GM23338 (cell line): ENCODE measurements at regions not wholly inside any gene's neighbourhood (a gene's known extent, or its start where the extent isn't known, plus 50 kb on each side); places are given as distances from the start of the nearest gene placed in this dataset.

ENCODE experiments used
- EZH2 ChIP-seq: fragments of 200-600 bp; sonication (generic); IDR thresholded peaks from one replicate; pipeline ENCODE4 v1.8.0; 2017; ENCODE audit warnings: antibody characterized with exemption, mild to moderate bottlenecking, low read depth; ENCODE audit not compliant: unreplicated experiment
- EZH2phosphoT487 ChIP-seq: fragments of 200-600 bp; sonication (generic); IDR thresholded peaks from one replicate; pipeline ENCODE4 v1.8.1; 2018; ENCODE audit warnings: antibody characterized with exemption; ENCODE audit not compliant: unreplicated experiment
- JUNB ChIP-seq: IDR thresholded peaks from one replicate; pipeline ENCODE4 v1.6.1; 2016; ENCODE audit warnings: antibody characterized with exemption; ENCODE audit not compliant: unreplicated experiment
- POLR2AphosphoS5 ChIP-seq: IDR thresholded peaks from 2 replicates; pipeline ENCODE4 v1.6.1; 2016; ENCODE audit warnings: antibody characterized with exemption, low read depth
- STAT1 ChIP-seq: IDR thresholded peaks from one replicate; pipeline ENCODE4 v1.6.1; 2016; ENCODE audit warnings: antibody characterized with exemption; ENCODE audit not compliant: unreplicated experiment
- TF ChIP-seq, protein P1 (sequence below), 2 experiments: fragments of 200-600 bp in 1 of 2; sonication (generic) in 1 of 2; conservative IDR thresholded peaks; 2 replicates each; pipeline versions ENCODE4 v1.5.1 to v1.6.1; 2016 to 2017; ENCODE audit warnings: antibody characterized with exemption in 2 of 2, low read depth in 2 of 2, mild to moderate bottlenecking in 2 of 2, moderate library complexity in 1 of 2
- TF ChIP-seq, protein P2 (sequence below): IDR thresholded peaks from one replicate; pipeline ENCODE4 v1.6.1; 2018; ENCODE audit warnings: antibody characterized with exemption; ENCODE audit not compliant: unreplicated experiment

GRCh38 chr14:100012478-100013327, 52.5 kb upstream of the EVL start:
- TF ChIP-seq, protein P1, sequence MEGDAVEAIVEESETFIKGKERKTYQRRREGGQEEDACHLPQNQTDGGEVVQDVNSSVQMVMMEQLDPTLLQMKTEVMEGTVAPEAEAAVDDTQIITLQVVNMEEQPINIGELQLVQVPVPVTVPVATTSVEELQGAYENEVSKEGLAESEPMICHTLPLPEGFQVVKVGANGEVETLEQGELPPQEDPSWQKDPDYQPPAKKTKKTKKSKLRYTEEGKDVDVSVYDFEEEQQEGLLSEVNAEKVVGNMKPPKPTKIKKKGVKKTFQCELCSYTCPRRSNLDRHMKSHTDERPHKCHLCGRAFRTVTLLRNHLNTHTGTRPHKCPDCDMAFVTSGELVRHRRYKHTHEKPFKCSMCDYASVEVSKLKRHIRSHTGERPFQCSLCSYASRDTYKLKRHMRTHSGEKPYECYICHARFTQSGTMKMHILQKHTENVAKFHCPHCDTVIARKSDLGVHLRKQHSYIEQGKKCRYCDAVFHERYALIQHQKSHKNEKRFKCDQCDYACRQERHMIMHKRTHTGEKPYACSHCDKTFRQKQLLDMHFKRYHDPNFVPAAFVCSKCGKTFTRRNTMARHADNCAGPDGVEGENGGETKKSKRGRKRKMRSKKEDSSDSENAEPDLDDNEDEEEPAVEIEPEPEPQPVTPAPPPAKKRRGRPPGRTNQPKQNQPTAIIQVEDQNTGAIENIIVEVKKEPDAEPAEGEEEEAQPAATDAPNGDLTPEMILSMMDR (conservative IDR thresholded peaks at IDR 0.05; ENCODE audit: low read depth in 2 of 2) = no peak
- TF ChIP-seq, protein P2, sequence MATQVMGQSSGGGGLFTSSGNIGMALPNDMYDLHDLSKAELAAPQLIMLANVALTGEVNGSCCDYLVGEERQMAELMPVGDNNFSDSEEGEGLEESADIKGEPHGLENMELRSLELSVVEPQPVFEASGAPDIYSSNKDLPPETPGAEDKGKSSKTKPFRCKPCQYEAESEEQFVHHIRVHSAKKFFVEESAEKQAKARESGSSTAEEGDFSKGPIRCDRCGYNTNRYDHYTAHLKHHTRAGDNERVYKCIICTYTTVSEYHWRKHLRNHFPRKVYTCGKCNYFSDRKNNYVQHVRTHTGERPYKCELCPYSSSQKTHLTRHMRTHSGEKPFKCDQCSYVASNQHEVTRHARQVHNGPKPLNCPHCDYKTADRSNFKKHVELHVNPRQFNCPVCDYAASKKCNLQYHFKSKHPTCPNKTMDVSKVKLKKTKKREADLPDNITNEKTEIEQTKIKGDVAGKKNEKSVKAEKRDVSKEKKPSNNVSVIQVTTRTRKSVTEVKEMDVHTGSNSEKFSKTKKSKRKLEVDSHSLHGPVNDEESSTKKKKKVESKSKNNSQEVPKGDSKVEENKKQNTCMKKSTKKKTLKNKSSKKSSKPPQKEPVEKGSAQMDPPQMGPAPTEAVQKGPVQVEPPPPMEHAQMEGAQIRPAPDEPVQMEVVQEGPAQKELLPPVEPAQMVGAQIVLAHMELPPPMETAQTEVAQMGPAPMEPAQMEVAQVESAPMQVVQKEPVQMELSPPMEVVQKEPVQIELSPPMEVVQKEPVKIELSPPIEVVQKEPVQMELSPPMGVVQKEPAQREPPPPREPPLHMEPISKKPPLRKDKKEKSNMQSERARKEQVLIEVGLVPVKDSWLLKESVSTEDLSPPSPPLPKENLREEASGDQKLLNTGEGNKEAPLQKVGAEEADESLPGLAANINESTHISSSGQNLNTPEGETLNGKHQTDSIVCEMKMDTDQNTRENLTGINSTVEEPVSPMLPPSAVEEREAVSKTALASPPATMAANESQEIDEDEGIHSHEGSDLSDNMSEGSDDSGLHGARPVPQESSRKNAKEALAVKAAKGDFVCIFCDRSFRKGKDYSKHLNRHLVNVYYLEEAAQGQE = no peak
- no peak for TF ChIP-seq POLR2AphosphoS5
- no peak for TF ChIP-seq JUNB
- TF ChIP-seq EZH2phosphoT487 = no peak
- TF ChIP-seq STAT1 = no peak
- TF ChIP-seq EZH2 = no peak
